ENCODE measurements at regions not wholly inside any gene's neighbourhood (a gene's known extent, or its start where the extent isn't known, plus 50 kb on each side); places are given as distances from the start of the nearest gene placed in this dataset.

DNA sequence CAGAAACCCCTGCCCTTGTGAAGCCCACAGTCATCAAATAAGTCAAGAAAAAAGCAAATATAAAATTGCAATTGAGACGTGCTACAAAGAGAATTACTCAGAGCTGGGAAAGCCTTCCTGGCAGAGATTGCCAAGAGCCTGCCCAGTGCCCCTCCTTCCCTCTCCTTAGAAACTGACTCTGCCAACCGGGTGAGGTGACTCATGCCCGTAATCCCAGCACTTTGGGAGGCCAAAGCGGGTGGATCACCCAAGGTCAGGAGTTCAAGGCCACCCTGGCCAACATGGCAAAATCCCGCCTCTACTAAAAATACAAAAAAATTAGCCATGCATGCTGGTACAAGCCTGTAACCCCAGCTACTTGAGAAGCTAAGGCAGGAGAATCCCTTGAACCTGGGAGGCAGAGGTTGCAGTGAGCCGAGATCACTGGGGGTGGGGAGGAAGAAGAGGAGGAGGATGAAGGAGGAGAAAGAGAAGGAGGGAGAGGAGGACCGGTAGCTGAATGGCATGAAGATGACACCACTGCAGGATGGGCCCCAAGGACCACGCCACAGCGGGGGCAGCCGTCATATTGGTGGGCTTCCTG is 76.1 kb upstream of the RTL6 start:
- no peaks in the 10 kb centered on the region for H4K20me1 ChIP-seq (ENCODE audit: low read depth, low read length)
- no peak overlapping the region for H2AFZ ChIP-seq (ENCODE audit: low read depth, low read length, severe bottlenecking)
- no peak overlapping the region for H3K4me2 ChIP-seq (ENCODE audit: low read depth, low read length, poor library complexity, severe bottlenecking)
- no peak overlapping the region for H3K27ac ChIP-seq (ENCODE audit: low read depth, low read length)
- no peaks in the 10 kb centered on the region for H3K9me2 ChIP-seq (replicated peaks; ENCODE audit: insufficient read depth, low read length)
- H3K36me3 ChIP-seq (ENCODE audit: low read length) = no peaks in the 10 kb centered on the region
- no peaks in the 10 kb centered on the region for H3F3A ChIP-seq (ENCODE audit: insufficient read depth)
- H3K79me2 ChIP-seq (ENCODE audit: insufficient read depth, low read length) = no peaks in the 10 kb centered on the region
- no peaks in the 10 kb centered on the region for H3K9me3 ChIP-seq (ENCODE audit: insufficient read depth, low read length)
- TF ChIP-seq, protein P1, sequence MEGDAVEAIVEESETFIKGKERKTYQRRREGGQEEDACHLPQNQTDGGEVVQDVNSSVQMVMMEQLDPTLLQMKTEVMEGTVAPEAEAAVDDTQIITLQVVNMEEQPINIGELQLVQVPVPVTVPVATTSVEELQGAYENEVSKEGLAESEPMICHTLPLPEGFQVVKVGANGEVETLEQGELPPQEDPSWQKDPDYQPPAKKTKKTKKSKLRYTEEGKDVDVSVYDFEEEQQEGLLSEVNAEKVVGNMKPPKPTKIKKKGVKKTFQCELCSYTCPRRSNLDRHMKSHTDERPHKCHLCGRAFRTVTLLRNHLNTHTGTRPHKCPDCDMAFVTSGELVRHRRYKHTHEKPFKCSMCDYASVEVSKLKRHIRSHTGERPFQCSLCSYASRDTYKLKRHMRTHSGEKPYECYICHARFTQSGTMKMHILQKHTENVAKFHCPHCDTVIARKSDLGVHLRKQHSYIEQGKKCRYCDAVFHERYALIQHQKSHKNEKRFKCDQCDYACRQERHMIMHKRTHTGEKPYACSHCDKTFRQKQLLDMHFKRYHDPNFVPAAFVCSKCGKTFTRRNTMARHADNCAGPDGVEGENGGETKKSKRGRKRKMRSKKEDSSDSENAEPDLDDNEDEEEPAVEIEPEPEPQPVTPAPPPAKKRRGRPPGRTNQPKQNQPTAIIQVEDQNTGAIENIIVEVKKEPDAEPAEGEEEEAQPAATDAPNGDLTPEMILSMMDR (IDR thresholded peaks at IDR 0.05; ENCODE audit: insufficient read depth, low read length, poor library complexity, severe bottlenecking) = no peak
- no peak for TF ChIP-seq EZH2phosphoT487 (conservative IDR thresholded peaks at IDR 0.05; ENCODE audit: low read length)
- no peak overlapping the region for H3K9ac ChIP-seq (ENCODE audit: low read length)
- H3K27me3 ChIP-seq (ENCODE audit: low read length) = no peaks in the 10 kb centered on the region
- H3K4me3 ChIP-seq (ENCODE audit: insufficient read depth, low read length, poor library complexity, severe bottlenecking) = no peak overlapping the region

GRCh38 chr22:44573451-44573850 is 75.4 kb upstream of the RTL6 start:
- Histone ChIP-seq H3K9me2 (replicated peaks; ENCODE audit: insufficient read depth, low read length) (no peaks in the 10 kb centered on the region), H3K4me2 (ENCODE audit: low read depth, low read length, poor library complexity, severe bottlenecking) (no peak overlapping the region), H3K79me2 (ENCODE audit: insufficient read depth, low read length) (no peaks in the 10 kb centered on the region), H3K27me3 (ENCODE audit: low read length) (no peaks in the 10 kb centered on the region), H4K20me1 (ENCODE audit: low read depth, low read length) (no peaks in the 10 kb centered on the region), H3K9me3 (ENCODE audit: insufficient read depth, low read length) (no peaks in the 10 kb centered on the region), H3K27ac (ENCODE audit: low read depth, low read length) (no peak overlapping the region), H3K4me3 (ENCODE audit: insufficient read depth, low read length, poor library complexity, severe bottlenecking) (no peak overlapping the region), H3F3A (ENCODE audit: insufficient read depth) (no peaks in the 10 kb centered on the region), H2AFZ (ENCODE audit: low read depth, low read length, severe bottlenecking) (no peak overlapping the region), H3K9ac (ENCODE audit: low read length) (no peak overlapping the region), H3K36me3 (ENCODE audit: low read length) (no peaks in the 10 kb centered on the region)
- no peak for TF ChIP-seq EZH2phosphoT487 (conservative IDR thresholded peaks at IDR 0.05; ENCODE audit: low read length)
- TF ChIP-seq, protein P1 (IDR thresholded peaks at IDR 0.05; ENCODE audit: insufficient read depth, low read length, poor library complexity, severe bottlenecking) = no peak

- Histone ChIP-seq H3K36me3 (ENCODE audit: low read length) (no peaks in the 10 kb centered on the region), H2AFZ (ENCODE audit: low read depth, low read length, severe bottlenecking) (no peak overlapping the region), H3K79me2 (ENCODE audit: insufficient read depth, low read length) (no peaks in the 10 kb centered on the region), H3K9ac (ENCODE audit: low read length) (no peak overlapping the region), H3K4me2 (ENCODE audit: low read depth, low read length, poor library complexity, severe bottlenecking) (no peak overlapping the region), H3K27ac (ENCODE audit: low read depth, low read length) (no peak overlapping the region), H3K9me2 (replicated peaks; ENCODE audit: insufficient read depth, low read length) (no peaks in the 10 kb centered on the region), H3K9me3 (ENCODE audit: insufficient read depth, low read length) (no peaks in the 10 kb centered on the region), H3F3A (ENCODE audit: insufficient read depth) (no peaks in the 10 kb centered on the region), H4K20me1 (ENCODE audit: low read depth, low read length) (no peaks in the 10 kb centered on the region), H3K27me3 (ENCODE audit: low read length) (no peaks in the 10 kb centered on the region), H3K4me3 (ENCODE audit: insufficient read depth, low read length, poor library complexity, severe bottlenecking) (no peak overlapping the region)
- TF ChIP-seq, protein P1 (IDR thresholded peaks at IDR 0.05; ENCODE audit: insufficient read depth, low read length, poor library complexity, severe bottlenecking) = no peak
- TF ChIP-seq EZH2phosphoT487 (conservative IDR thresholded peaks at IDR 0.05; ENCODE audit: low read length) = no peak
Measured at GRCh38 chr22:44572414-44573207, 74.6 kb upstream of the RTL6 start.
